Fibroblast of villous mesenchyme (primary cell): ENCODE measurements at regions not wholly inside any gene's neighbourhood (a gene's known extent, or its start where the extent isn't known, plus 50 kb on each side); places are given as distances from the start of the nearest gene placed in this dataset.
"Not testable (repeated sequence)": the region's sequence is repeated elsewhere in the genome, so short reads cannot be mapped to it uniquely, and the experiment has no call there.

Source experiments
- DNase-seq: peaks from one replicate; pipeline ENCODE4 v3.0.0-alpha.2; 2010; ENCODE audit warnings: low read depth
- H3K4me3 ChIP-seq: 2 replicates; pipeline ENCODE4 v1.5.1; 2011; ENCODE audit warnings: low read depth, mild to moderate bottlenecking, low read length
- CTCF ChIP-seq: IDR thresholded peaks from 2 replicates; pipeline ENCODE4 v1.5.1; 2012; ENCODE audit warnings: low read depth, mild to moderate bottlenecking, low read length; ENCODE audit not compliant: insufficient read depth

GRCh38 chr4:187687697-187688096 lies 307.9 kb upstream of the ZFP42 start:
- no peak overlapping the region for H3K4me3 ChIP-seq
- no peak for TF ChIP-seq CTCF
- no peak for DNase-seq

GRCh38 chr4:187692626-187693025 lies 302.9 kb upstream of the ZFP42 start:
- DNase-seq, result no peak
- TF ChIP-seq CTCF, result no peak
- H3K4me3 ChIP-seq, result no peak overlapping the region

- not testable (repeated sequence) for DNase-seq, H3K4me3 ChIP-seq
Observed at GRCh38 chr4:187695531-187695930, 300.0 kb upstream of the ZFP42 start.

GRCh38 chr4:187711586-187711985 lies 284.0 kb upstream of the ZFP42 start:
- no peak for DNase-seq
- H3K4me3 ChIP-seq, result no peak overlapping the region
- TF ChIP-seq CTCF, result no peak

GRCh38 chr4:187714957-187715356 lies 280.6 kb upstream of the ZFP42 start:
- DNase-seq, result no peak
- no peak for TF ChIP-seq CTCF
- H3K4me3 ChIP-seq, result no peak overlapping the region

GRCh38 chr4:187715466-187715865 lies 280.1 kb upstream of the ZFP42 start:
- no peak for TF ChIP-seq CTCF
- no peak for DNase-seq
- no peak overlapping the region for H3K4me3 ChIP-seq

- no peak for DNase-seq
- no peak overlapping the region for H3K4me3 ChIP-seq
- no peak for TF ChIP-seq CTCF
Observed at GRCh38 chr4:187724456-187724855, 271.1 kb upstream of the ZFP42 start.
